Adrenal gland (tissue), 5 donors: ENCODE measurements at regions not wholly inside any gene's neighbourhood (a gene's known extent, or its start where the extent isn't known, plus 50 kb on each side); places are given as distances from the start of the nearest gene placed in this dataset.

Experiments used
- CTCF ChIP-seq, 6 experiments: fragments of 450-650 bp in 4 of 6; fragments of 200-600 bp in 2 of 6; sonication (generic) in 1 of 6; IDR thresholded peaks; 1 replicate in 5 of 6; 2 replicates in 1 of 6; pipeline versions ENCODE4 v1.5.1 to v1.8.0; 2016 to 2021; ENCODE audit warnings: antibody characterized with exemption in 6 of 6, mild to moderate bottlenecking in 2 of 6, moderate library complexity in 1 of 6
- POLR2A ChIP-seq, 2 donors: fragments of 450-650 bp; IDR thresholded peaks; one replicate each; pipeline ENCODE4 v1.6.1; 2017; ENCODE audit warnings: antibody characterized with exemption in 2 of 2, mild to moderate bottlenecking in 2 of 2, moderate library complexity in 1 of 2
- donor health status: DM: no; HTN: no; CAD: no.

- TF ChIP-seq POLR2A (IDR thresholded peaks at IDR 0.05) (no peak), CTCF (IDR thresholded peaks at IDR 0.05) (no peak)
These were observed 240.3 kb downstream of the SKIDA1 start for GRCh38 chr10:21285207-21285606.
